NT2/D1 (cell line): ENCODE measurements at regions not wholly inside any gene's neighbourhood (a gene's known extent, or its start where the extent isn't known, plus 50 kb on each side); places are given as distances from the start of the nearest gene placed in this dataset.

Experiments
- SUZ12 ChIP-seq: IDR thresholded peaks from 2 replicates; pipeline ENCODE4 v1.6.1; 2011; ENCODE audit not compliant: insufficient read length, insufficient read depth; ENCODE audit errors: extremely low read depth
- YY1 ChIP-seq: IDR thresholded peaks from 2 replicates; pipeline ENCODE4 v1.6.1; 2011; ENCODE audit not compliant: insufficient read length, insufficient read depth

GRCh38 chr12:72135021-72135301 is 137.2 kb upstream of the TRHDE start:
- TF ChIP-seq YY1 (no peak), SUZ12 (no peak)
